GM12878 (cell line): ENCODE measurements at regions not wholly inside any gene's neighbourhood (a gene's known extent, or its start where the extent isn't known, plus 50 kb on each side); places are given as distances from the start of the nearest gene placed in this dataset.

Experiments used
- FOXM1 ChIP-seq: IDR thresholded peaks from 2 replicates; pipeline ENCODE4 v1.6.1; 2012; ENCODE audit warnings: low read depth, mild to moderate bottlenecking, inconsistent platforms, low read length, moderate library complexity
- HDAC2 ChIP-seq: fragments of 200-600 bp; sonication (generic); IDR thresholded peaks from 2 replicates; pipeline ENCODE4 v1.6.1; 2017
- POLR2A ChIP-seq: IDR thresholded peaks from 2 replicates; pipeline ENCODE4 v1.6.1; 2011; ENCODE audit warnings: low read depth, mild to moderate bottlenecking, low read length
- POLR2AphosphoS5 ChIP-seq: IDR thresholded peaks from 2 replicates; pipeline ENCODE4 v1.6.1; 2011; ENCODE audit warnings: mild to moderate bottlenecking, low read length, inconsistent platforms

DNA sequence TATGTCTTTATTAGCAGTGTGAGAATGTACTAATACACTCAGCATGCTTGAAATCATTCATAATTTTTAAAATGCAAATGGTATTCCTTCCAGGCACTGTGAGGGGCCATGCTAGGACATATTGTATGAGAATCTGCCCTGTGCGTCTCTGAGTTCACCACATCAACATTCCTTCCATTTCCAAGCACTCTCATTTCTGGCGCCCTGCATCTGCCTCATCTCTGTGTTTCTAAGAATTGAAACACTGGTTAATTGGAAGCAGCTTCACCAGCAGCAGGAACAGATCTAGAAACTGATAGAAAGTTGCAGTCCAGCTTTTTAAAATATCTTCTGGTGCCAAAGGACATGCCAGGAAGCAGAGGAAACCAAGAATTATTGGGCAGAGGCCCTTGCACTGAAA is 555.9 kb upstream of the DPP6 start:
- TF ChIP-seq POLR2AphosphoS5 (no peak), POLR2A (no peak), FOXM1 (no peak), HDAC2 (no peak)
